GM21447 (cell line): ENCODE measurements at regions not wholly inside any gene's neighbourhood (a gene's known extent, or its start where the extent isn't known, plus 50 kb on each side); places are given as distances from the start of the nearest gene placed in this dataset.

Experiments
- ATAC-seq: cut with Tn5 transposase; IDR thresholded peaks from one replicate; pipeline ENCODE4 v1.9.1; 2021; ENCODE audit not compliant: unreplicated experiment

GRCh38 chr12:115519359-115519758, 758.1 kb downstream of the MED13L start:
- ATAC-seq, result no peak

GRCh38 chr12:115517913-115518312, 759.6 kb downstream of the MED13L start:
- no peak for ATAC-seq

GRCh38 chr12:115511986-115512711, 765.3 kb downstream of the MED13L start:
- no peak for ATAC-seq

DNA sequence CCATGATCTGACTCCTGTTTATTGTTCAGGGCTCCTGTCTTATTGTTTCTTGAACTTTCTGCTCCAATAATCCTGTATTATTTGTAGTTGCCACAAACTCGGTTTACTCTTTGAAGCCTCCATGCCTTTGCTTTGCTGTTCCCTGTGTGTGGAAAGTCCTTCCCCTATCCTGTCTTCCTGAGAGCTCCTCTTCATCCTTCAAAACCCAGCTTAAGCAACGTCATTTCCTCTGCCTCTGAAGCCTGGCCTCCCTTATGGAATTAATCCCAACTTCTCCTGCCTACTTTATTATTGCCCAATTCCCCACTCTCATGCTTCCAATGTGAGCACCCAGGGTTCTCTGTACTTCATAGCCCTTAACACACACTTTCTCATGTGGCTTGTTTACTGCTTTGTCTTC, 766.2 kb downstream of the MED13L start:
- ATAC-seq, result no peak

- ATAC-seq, result no peak
Observed at GRCh38 chr12:115508990-115509389, 768.5 kb downstream of the MED13L start.

- ATAC-seq, result no peak
Observed at GRCh38 chr12:115507951-115508722, 769.4 kb downstream of the MED13L start.

GRCh38 chr12:115507560-115507889, 770.0 kb downstream of the MED13L start:
- ATAC-seq, result no peak

DNA sequence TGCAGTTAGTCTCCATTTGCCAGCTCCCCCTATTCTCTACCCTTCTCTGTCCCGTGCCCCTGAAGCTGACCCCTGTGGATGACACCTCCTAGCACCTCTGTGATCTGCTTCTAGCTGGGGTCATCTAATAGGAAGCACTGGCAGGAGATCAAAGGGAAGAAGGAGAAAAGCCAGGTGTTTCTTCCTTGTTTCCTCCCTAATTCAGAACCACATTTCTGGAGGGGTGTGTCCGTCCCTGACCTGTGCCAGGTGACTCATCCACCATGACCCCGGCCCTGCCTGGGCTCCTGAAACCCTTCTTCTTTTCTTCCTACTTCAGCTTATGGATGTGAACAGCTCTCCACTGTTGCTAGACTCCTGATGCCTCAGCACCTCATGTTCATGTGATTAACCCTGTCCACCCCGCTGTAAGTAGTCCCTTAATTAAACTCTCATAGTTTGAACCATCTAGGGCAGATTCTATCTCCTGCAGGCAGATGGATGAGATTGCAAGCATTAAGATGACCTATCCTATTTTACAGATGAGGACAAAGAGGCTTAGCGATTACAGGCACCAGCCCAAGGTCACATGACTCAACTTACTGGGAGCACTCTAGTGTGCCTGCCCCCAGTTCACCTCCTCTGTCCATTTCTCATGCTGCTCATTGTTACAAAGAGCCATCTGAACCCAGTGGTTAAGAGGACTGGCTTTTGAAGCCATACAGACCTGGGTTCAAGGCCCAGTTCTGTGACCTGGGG, 770.5 kb downstream of the MED13L start:
- no peak for ATAC-seq

DNA sequence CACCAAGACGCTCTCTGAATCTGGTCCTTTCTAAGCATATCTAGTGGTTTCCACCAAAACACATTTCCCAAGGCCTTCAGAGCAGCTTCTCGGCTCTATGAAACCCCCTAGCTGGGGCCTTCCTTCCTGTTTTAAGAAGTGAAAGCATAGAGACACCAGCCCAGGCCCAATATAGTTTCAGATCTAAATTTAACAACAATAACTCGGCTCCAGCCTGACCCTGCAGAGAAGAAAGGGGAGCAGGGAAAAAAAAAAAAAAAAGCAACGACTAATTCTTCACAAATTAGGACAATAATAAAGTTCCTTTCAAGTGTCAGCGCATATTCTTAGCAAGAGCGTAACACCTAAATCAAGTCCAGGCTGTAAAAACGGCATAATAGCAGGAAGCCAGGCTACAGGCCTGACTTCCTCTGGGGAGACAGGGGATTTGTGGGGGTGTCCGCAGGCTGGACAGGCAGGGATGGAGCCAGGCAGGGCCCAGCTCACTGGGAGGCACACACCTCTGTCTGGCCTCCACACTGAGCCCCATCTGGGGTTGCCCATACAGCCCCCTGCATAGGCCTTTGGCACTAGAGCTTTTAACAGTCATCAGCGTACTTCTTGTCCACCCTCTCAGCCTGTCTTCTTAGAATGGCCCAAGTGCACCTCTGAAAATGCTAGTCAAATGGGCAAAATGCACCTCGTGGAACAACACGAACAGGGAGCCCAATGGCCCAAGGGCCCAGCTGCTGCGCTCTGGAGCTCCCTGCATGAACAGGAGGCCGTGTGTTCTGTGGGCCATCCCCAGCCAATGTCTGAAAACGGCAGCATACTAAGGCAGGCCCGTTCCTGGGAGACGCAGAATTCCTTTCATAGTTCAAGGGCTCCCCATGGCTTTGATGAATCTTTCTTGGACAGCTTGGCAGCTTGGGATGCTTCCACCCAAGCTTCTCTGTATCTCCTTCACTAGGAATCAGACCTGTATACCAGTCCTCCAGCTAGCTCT, 772.9 kb downstream of the MED13L start:
- peak; percentile 92 for ATAC-seq

DNA sequence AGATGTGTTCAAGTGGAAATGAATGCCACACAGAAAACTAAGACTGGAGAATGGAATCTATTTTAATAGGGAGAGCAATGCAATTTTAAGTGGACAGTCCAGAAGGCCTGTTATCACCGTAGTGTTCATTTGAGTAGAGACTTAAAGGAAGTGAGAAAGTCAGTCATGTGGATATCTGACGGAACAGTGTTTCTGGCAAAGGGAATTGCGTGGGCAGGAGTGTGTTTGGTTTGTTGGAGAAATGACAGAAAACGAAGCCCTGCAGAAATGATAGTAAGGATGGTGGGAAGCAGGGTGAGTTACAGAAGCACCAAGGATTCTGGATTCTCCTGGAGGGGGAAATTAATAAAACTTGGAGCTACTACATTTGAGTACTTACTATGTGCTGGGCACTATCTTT, 776.6 kb downstream of the MED13L start:
- no peak for ATAC-seq

GRCh38 chr12:115495300-115495699, 782.2 kb downstream of the MED13L start:
- ATAC-seq, result no peak

DNA sequence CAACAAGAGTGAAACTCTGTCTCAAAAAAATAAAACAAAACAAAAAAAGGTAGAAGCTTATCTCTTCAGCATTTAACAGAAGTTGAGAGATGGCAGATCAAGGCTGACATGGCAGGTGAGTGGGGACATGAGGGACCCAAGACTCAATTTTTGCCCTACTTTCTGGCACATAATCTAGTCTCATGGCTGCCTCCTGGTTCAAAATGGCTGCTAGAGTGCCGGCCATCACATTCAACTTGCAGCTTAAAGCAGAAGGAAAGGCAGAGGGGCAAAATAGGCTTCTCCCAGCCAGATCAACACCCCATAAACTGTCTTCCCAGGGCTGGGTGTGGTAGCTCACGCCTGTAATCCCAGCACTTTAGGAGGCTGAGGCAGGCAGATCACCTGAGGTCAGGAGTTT, 784.9 kb downstream of the MED13L start:
- ATAC-seq, result no peak

DNA sequence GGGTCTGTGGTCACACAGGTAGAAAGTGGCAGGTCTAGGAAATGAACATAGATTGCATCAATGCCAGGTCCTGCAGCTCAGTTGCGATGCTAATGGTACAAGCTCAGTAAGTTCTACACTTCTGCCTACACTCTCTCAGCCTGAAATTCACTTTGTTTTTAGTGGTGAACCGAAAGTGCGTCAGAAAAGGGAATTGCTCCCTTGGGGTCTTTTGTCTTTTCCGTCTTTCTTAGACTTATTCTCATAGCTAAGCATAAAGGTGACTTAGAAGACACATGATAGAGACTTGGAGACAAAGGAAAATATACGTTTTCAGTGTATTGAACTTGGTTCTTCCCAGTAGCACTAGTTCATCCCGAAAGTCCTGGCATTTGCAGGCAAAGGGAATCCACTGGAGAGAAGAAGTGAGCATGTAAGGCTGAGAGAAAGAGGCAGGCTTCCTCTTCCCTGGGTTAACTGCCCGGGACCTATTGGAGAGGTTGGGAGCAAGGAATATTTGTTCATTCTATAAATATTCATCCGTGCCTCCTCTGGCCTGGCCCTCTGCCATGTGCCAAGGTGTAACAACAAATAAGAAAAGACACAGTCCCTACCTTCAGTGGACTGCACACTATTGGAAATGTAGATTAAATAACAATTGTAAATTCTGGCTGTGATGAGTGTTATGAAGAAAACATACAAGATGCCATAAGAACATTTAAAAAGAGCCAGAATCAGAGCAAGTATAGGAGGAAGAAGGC, 785.8 kb downstream of the MED13L start:
- no peak for ATAC-seq

DNA sequence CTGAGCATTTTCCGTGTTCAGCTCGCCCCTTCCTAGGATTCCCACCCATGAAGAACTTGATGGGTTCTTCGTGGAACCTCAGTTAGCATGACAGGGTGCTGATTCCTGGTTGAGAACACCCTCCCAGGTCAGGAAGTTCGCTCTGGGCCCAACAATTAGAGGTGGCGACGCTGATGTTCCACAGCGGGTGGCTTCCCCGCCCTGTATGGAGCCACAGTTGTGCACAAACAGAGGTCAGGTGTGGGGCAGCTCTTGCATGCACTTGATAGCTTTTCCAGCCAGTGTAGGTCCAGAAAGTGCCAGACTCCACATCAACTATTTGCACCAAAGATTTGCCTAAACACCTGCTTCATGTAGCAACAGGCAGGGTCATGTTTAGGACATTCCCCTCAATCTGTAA, 788.2 kb downstream of the MED13L start:
- ATAC-seq, result no peak

GRCh38 chr12:115485967-115486366, 791.5 kb downstream of the MED13L start:
- ATAC-seq, result no peak

GRCh38 chr12:115485503-115485902, 792.0 kb downstream of the MED13L start:
- no peak for ATAC-seq

GRCh38 chr12:115482943-115483342, 794.5 kb downstream of the MED13L start:
- ATAC-seq, result no peak

- peak; percentile 94 for ATAC-seq
Observed at GRCh38 chr12:115481141-115481540, 796.4 kb downstream of the MED13L start.

DNA sequence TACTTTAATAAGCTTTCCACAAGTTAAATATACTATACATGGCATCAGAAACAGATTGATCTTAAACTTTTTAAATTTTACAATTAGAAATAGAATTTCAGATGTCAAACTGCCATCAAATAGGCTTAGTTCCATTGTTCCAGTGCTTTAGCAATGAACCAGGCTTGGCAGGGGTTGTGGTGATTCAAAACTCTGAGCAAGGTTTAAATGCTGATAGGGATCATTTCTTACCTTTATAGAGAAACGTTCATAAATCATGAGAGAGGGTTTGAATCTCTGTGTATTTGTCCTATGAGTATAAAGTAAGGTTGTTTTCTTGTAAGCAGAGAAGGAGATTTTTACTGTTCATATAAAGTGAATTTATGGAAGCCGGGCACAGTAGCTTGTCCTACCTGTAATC, 794.5 kb upstream of the TBX3 start:
- no peak for ATAC-seq
